ENCODE measurements at regions not wholly inside any gene's neighbourhood (a gene's known extent, or its start where the extent isn't known, plus 50 kb on each side); places are given as distances from the start of the nearest gene placed in this dataset.

GRCh38 chr5:114686356-114686755 lies 324.5 kb downstream of the KCNN2 start:
- no peak overlapping the region for H3K4me3 ChIP-seq (ENCODE audit: low read depth, low read length)
- no peak for TF ChIP-seq CTCF (IDR thresholded peaks at IDR 0.05; ENCODE audit: borderline replicate concordance, insufficient read depth, low read depth, low read length)

- H3K4me3 ChIP-seq (ENCODE audit: low read depth, low read length): no peak overlapping the region
- no peak for TF ChIP-seq CTCF (IDR thresholded peaks at IDR 0.05; ENCODE audit: borderline replicate concordance, insufficient read depth, low read depth, low read length)
Measured at GRCh38 chr5:114678778-114679177, 316.9 kb downstream of the KCNN2 start.

GRCh38 chr5:114665551-114665950 lies 303.7 kb downstream of the KCNN2 start:
- H3K4me3 ChIP-seq (ENCODE audit: low read depth, low read length): no peak overlapping the region
- no peak for TF ChIP-seq CTCF (IDR thresholded peaks at IDR 0.05; ENCODE audit: borderline replicate concordance, insufficient read depth, low read depth, low read length)

GRCh38 chr5:114660791-114661190 lies 298.9 kb downstream of the KCNN2 start:
- H3K4me3 ChIP-seq (ENCODE audit: low read depth, low read length): no peak overlapping the region
- TF ChIP-seq CTCF (IDR thresholded peaks at IDR 0.05; ENCODE audit: borderline replicate concordance, insufficient read depth, low read depth, low read length): no peak

GRCh38 chr5:114658194-114658593 lies 296.3 kb downstream of the KCNN2 start:
- H3K4me3 ChIP-seq (ENCODE audit: low read depth, low read length): no peak overlapping the region

GRCh38 chr5:114657342-114658130 lies 295.7 kb downstream of the KCNN2 start:
- TF ChIP-seq CTCF (IDR thresholded peaks at IDR 0.05; ENCODE audit: borderline replicate concordance, insufficient read depth, low read depth, low read length): no peak
- no peak overlapping the region for H3K4me3 ChIP-seq (ENCODE audit: low read depth, low read length)

More at GRCh38 chr5:114658194-114658593, 296.3 kb downstream of the KCNN2 start:
- TF ChIP-seq CTCF (IDR thresholded peaks at IDR 0.05; ENCODE audit: borderline replicate concordance, insufficient read depth, low read depth, low read length): no peak

- no peak for TF ChIP-seq CTCF (IDR thresholded peaks at IDR 0.05; ENCODE audit: borderline replicate concordance, insufficient read depth, low read depth, low read length)
- H3K4me3 ChIP-seq (ENCODE audit: low read depth, low read length): no peak overlapping the region
Measured at GRCh38 chr5:114649878-114650277, 288.0 kb downstream of the KCNN2 start.
